Kasumi-1 (cell line): ENCODE measurements at regions not wholly inside any gene's neighbourhood (a gene's known extent, or its start where the extent isn't known, plus 50 kb on each side); places are given as distances from the start of the nearest gene placed in this dataset.
A peak's percentile ranks its signal among the peaks of the same experiment; 100 is the strongest.

Experiments used
- DNase-seq, 2 experiments: peaks; one replicate each; lab custom pipeline; 2025; lab: John Stamatoyannopoulos, UW

GRCh38 chr5:82396871-82397514 lies 118.8 kb upstream of the RPS23 start:
- DNase-seq: no peak

- no peak for DNase-seq
These were observed 118.2 kb upstream of the RPS23 start for GRCh38 chr5:82396396-82396795.

GRCh38 chr5:82393951-82394350 lies 115.8 kb upstream of the RPS23 start:
- DNase-seq: no peak

- no peak for DNase-seq
These were observed 111.9 kb upstream of the RPS23 start for GRCh38 chr5:82390088-82390487.

GRCh38 chr5:82389347-82389746 lies 111.2 kb upstream of the RPS23 start:
- no peak for DNase-seq

- DNase-seq: no peak
These were observed 110.0 kb upstream of the RPS23 start for GRCh38 chr5:82388181-82388580.

GRCh38 chr5:82387819-82388166 lies 109.6 kb upstream of the RPS23 start:
- DNase-seq: no peak

- DNase-seq: no peak
These were observed 109.1 kb upstream of the RPS23 start for GRCh38 chr5:82387001-82387818.

GRCh38 chr5:82386576-82386975 lies 108.4 kb upstream of the RPS23 start:
- no peak for DNase-seq

GRCh38 chr5:82384034-82384750 lies 106.0 kb upstream of the RPS23 start:
- DNase-seq: no peak

- DNase-seq: no peak
These were observed 103.4 kb upstream of the RPS23 start for GRCh38 chr5:82381591-82381990.

GRCh38 chr5:82376307-82376706 lies 98.2 kb upstream of the RPS23 start:
- no peak for DNase-seq

- peak in 1 of 2 experiments; percentile 19 for DNase-seq
These were observed 97.5 kb upstream of the RPS23 start for GRCh38 chr5:82375488-82376244.

- DNase-seq: no peak
These were observed 96.5 kb upstream of the RPS23 start for GRCh38 chr5:82374637-82375036.

GRCh38 chr5:82367930-82368329 lies 89.8 kb upstream of the RPS23 start:
- DNase-seq: no peak

- DNase-seq: no peak
These were observed 87.6 kb upstream of the RPS23 start for GRCh38 chr5:82365744-82366228.

GRCh38 chr5:82365026-82365425 lies 86.9 kb upstream of the RPS23 start:
- no peak for DNase-seq

GRCh38 chr5:82364497-82364896 lies 86.3 kb upstream of the RPS23 start:
- peak in 1 of 2 experiments; percentile 8 for DNase-seq

GRCh38 chr5:82363524-82363923 lies 85.4 kb upstream of the RPS23 start:
- DNase-seq: no peak

- DNase-seq: no peak
These were observed 84.5 kb upstream of the RPS23 start for GRCh38 chr5:82362636-82363035.

GRCh38 chr5:82360022-82360421 lies 81.9 kb upstream of the RPS23 start:
- no peak for DNase-seq

- DNase-seq: no peak
These were observed 81.1 kb upstream of the RPS23 start for GRCh38 chr5:82359272-82359671.
